NCI-H524 (cell line): ENCODE measurements at regions not wholly inside any gene's neighbourhood (a gene's known extent, or its start where the extent isn't known, plus 50 kb on each side); places are given as distances from the start of the nearest gene placed in this dataset.

ENCODE experiments used
- DNase-seq, 2 experiments: peaks; one replicate each; lab custom pipeline; 2025; lab: John Stamatoyannopoulos, UW

DNA sequence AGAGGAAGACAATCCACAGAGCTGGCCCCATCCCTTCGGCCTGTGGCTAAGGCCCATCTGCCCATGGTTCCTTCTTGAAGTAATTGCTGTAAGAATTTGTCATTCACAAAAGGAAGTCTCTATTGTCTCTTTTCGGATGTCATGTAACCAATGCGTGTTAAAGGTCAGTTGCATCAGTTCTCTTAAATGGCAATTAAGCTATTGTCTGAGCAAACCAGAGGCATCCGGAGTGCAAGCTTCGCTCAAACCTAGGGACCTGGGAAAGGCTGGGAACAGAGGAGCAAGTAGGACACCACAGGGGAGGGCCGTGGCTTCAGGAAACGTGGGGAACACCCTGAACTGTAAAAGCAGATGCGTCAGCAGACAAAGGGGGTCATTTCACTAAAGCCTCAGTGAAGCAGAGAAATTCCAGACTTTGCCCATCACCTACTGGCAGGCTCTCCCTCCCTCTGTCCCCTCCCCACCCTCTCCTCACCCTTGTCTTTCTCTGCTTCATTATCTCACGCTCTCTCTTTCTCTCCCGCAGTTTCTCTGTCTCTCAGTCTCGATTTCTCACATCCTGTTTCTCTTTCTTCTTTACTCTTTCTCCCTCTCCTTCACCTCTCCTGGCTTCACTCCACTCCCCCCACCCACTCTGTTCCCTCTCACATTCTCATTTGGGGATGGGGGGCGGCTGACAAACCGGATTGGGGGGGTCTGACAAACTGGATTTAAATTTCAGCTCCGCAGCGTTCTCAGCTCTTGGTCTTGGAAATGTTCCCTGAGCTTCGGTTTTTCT lies 204.6 kb upstream of the TNP1 start:
- DNase-seq: no peak

DNA sequence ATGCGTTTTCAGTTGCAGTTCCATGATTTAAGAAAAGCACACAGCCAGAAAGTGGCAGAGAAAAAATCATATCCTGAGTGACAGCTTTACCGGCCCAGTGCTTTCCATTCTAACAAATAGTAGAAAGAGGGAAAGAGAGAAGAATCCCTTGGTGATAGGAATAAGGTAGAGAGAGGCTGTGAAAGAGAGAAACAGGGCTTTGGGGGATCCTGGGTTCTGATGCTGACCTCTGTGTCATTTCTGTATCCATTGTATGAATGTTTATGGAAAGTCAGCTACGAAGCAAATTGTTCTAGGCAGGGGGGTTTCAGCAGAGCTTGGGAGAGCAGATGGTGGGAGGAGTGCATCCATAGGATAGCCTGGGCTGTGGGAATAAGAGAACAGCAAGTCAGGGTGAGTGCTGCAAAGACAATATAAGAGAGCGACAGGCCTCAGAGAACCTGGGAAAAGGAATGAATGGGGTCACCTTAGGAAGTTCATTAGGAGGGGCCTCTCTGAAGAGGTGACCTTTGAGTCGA lies 203.4 kb upstream of the TNP1 start:
- DNase-seq: peak in 1 of 2 experiments; percentile 14

GRCh38 chr2:217062768-217063167 lies 202.9 kb upstream of the TNP1 start:
- DNase-seq: no peak

GRCh38 chr2:217061916-217062505 lies 202.1 kb upstream of the TNP1 start:
- DNase-seq: no peak

DNA sequence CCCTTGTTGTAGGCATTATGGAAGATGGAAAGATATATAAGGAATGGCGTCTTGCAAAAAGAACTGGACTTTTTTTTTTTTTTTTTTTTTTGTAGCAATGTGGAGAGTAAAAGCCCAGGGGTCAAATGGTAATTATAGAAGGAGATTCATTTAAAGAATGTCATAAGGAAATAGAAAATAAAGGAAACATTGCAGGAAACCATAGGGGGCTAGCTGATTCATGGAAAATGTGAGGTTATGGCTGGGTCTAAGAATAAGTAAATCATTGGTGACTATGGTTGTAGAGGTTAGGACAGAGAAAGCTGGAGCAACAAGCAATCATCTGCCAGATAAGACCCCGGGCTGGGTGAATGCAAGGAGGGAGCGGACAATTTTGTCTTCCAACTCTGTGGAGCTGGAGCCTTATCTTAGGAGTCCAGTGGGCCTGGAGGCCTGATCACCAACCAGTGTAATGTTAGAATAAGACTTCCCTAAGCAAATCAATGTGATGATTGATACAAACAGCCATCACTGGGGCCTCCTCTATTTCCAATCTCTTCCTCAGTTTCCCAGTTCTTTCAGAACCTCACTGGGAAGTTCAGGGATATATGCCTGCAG lies 201.2 kb upstream of the TNP1 start:
- DNase-seq: no peak

- no peak for DNase-seq
Measured at GRCh38 chr2:217060516-217060915, 200.7 kb upstream of the TNP1 start.

- DNase-seq: no peak
Measured at GRCh38 chr2:217058791-217059755, 199.2 kb upstream of the TNP1 start.

- no peak for DNase-seq
Measured at GRCh38 chr2:217057773-217058172, 197.9 kb upstream of the TNP1 start.

GRCh38 chr2:217055624-217056023 lies 195.8 kb upstream of the TNP1 start:
- no peak for DNase-seq

GRCh38 chr2:217054791-217055190 lies 194.9 kb upstream of the TNP1 start:
- peak; percentile 57 to 78 for DNase-seq

DNA sequence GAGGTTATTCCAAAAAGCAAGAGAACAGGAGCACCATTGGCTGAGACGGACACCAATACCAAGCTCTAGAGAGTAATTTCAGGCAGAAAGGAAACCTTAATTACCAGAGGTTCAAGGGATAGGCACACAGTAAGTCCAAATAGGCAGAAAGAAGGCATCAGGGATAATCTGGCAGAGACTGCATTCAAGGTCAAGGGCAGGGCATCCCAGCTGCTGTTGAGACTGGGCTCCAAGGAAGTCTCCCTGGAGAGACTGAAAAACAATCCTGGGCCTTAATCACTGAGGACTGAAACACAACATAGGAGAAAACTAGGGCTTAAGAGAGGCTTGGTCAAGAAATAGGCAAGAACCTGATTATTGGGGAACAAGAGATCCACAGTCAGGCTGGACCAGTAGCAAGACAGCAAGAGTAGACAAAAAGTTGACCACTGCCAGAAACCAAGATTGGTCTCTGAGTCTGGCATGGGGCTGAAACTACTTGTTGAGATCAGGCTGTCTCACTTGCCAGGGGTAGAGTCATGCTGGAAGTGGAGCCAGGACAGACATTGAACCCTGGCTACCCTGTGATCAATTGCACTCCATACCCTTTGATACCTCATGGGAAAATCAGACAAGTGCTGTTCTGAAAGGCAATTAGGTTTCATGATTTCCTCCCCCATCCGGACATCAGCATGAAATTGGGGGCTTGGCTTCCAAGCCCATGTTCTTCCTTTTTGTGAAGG lies 193.2 kb upstream of the TNP1 start:
- DNase-seq: no peak

- DNase-seq: no peak
Measured at GRCh38 chr2:217051416-217051815, 191.6 kb upstream of the TNP1 start.

DNA sequence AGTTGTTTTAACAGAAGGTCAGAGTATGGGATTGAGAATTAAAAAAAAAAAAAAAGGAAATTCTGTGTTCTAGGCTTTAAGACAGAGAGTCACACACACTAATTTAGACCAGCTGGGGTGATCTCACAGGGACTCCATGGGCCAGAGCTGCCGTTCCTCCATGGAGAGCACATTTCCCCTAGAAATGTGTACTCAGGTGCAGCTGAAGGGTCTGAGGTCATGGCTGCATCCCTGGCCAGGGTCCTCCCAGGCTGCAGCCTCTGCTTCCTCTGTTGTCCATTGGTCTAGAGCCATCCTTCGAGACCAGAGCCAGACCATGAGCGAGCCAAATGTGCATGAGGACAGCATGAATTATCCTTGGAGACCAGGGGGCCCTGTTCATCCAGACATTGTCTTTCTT lies 190.1 kb upstream of the TNP1 start:
- DNase-seq: no peak

- no peak for DNase-seq
Measured at GRCh38 chr2:217049422-217049821, 189.6 kb upstream of the TNP1 start.

DNA sequence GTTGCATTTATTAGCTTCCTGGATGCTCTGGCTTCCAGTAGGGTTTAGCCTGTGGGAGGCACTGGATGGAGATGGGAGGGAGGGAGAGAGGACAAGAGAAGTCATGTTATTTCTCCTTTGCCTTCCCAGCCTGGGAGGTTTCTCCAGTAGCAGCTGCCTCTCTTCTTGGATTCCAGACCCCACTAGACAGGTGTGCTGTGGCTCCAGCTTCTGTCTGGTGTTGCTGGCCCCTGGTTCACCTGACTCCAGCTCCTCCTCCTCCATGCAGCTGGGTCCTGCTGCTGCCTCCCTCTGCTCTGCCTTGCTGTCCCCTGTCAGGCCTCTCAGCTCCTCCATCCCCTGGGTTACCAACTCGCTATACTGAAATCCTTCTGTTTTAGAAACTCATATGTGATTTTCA lies 188.9 kb upstream of the TNP1 start:
- no peak for DNase-seq

DNA sequence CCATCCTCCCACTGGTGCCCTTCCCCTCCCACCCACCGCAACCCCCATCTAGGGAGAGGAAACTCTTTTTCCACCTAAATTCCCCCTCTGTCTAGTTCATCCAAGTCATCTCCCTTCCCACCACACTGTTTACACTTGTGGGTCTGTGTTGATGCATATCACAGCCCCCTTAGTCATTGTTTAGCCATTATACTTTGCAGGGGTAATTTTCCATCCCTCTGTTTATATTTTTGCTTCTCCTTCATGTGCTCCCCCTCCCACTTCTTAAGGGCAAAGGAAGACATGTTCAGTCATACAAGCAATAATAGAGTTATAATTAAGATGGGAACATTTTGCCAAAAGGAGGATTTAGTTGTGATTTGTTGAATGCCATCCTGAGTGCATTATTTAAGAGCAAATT lies 187.8 kb upstream of the TNP1 start:
- no peak for DNase-seq

GRCh38 chr2:217047209-217047608 lies 187.3 kb upstream of the TNP1 start:
- DNase-seq: no peak

DNA sequence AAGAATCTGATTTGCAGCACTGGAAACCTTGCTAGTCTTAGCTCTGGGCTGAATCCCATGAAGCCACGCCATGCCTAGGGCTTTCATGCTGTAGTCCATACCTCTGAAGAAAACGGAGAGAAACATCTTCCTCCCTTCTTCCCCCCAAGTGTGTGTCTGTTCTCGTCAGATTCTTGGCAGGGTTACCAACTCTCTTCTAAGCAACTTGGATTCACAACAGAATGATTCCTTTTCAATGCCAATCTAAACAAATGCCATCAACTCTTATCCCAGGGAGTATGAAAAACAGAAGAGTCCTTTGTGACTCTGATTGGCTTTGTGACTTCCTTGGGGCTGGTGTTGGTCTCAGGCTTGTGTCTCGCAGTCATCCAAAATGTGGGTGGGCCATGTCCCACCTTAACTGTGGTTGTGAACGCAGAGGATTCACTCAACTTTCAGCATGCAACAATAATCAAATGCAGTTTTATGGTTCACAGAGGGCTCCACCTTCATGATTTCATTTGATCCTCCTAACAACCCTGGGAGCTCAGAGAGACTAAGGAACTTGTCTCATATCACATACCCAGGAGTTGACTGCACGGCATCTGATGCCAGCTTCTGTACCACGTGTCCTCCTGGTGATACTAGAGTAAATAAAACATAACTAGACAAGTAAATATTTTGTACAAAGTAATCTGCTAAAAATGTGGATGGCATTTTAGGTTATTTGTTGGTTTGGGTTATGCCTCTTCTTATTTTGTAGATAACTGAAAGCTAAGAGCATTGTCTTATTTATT lies 186.0 kb upstream of the TNP1 start:
- no peak for DNase-seq

GRCh38 chr2:217040099-217040498 lies 180.2 kb upstream of the TNP1 start:
- no peak for DNase-seq

- DNase-seq: no peak
Measured at GRCh38 chr2:217038001-217038400, 178.1 kb upstream of the TNP1 start.

DNA sequence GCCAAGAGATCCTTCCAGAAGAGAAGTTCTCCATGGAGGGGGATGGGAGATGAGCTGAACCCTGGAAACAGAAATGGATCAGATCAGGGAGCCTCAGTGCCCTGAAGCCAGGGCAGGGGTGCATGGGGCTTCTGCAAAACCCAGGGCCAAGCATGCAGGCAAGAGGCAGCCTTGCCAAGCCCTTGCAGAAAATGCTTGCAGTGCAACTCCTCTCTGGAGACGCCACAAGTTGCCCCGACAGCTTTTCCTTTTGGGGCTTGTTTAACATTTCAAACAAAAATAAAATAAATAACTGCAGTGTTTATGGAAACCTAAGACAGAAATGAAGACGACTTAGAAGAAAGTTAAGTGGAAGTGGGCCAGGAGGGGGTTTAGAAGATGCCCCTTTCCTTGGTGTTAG lies 177.5 kb upstream of the TNP1 start:
- no peak for DNase-seq
